ENCODE measurements at regions not wholly inside any gene's neighbourhood (a gene's known extent, or its start where the extent isn't known, plus 50 kb on each side); places are given as distances from the start of the nearest gene placed in this dataset.

GRCh38 chr7:153472516-153472915 is 579.7 kb upstream of the DPP6 start:
- DNase-seq: no peak

GRCh38 chr7:153473185-153473584 is 579.0 kb upstream of the DPP6 start:
- DNase-seq: no peak

- no peak for DNase-seq
Measured at GRCh38 chr7:153475239-153475638, 577.0 kb upstream of the DPP6 start.

GRCh38 chr7:153476166-153476565 is 576.0 kb upstream of the DPP6 start:
- DNase-seq: no peak

- no peak for DNase-seq
Measured at GRCh38 chr7:153496257-153496656, 555.9 kb upstream of the DPP6 start.

GRCh38 chr7:153503093-153503492 is 549.1 kb upstream of the DPP6 start:
- no peak for DNase-seq

- DNase-seq: no peak
Measured at GRCh38 chr7:153504288-153505075, 547.7 kb upstream of the DPP6 start.

GRCh38 chr7:153507885-153508284 is 544.3 kb upstream of the DPP6 start:
- DNase-seq: no peak

- DNase-seq: no peak
Measured at GRCh38 chr7:153509768-153510167, 542.4 kb upstream of the DPP6 start.

GRCh38 chr7:153510674-153511073 is 541.5 kb upstream of the DPP6 start:
- DNase-seq: no peak

GRCh38 chr7:153514032-153514431 is 538.2 kb upstream of the DPP6 start:
- DNase-seq: no peak

GRCh38 chr7:153515359-153515758 is 536.8 kb upstream of the DPP6 start:
- no peak for DNase-seq

- DNase-seq: no peak
Measured at GRCh38 chr7:153518201-153518984, 533.8 kb upstream of the DPP6 start.

- no peak for DNase-seq
Measured at GRCh38 chr7:153521370-153521769, 530.8 kb upstream of the DPP6 start.

- DNase-seq: no peak
Measured at GRCh38 chr7:153522261-153522660, 529.9 kb upstream of the DPP6 start.

GRCh38 chr7:153523320-153524015 is 528.7 kb upstream of the DPP6 start:
- no peak for DNase-seq

GRCh38 chr7:153524070-153524601 is 528.1 kb upstream of the DPP6 start:
- DNase-seq: no peak

- DNase-seq: no peak
Measured at GRCh38 chr7:153529100-153529499, 523.1 kb upstream of the DPP6 start.

GRCh38 chr7:153529651-153530165 is 522.5 kb upstream of the DPP6 start:
- no peak for DNase-seq

GRCh38 chr7:153530441-153530840 is 521.8 kb upstream of the DPP6 start:
- no peak for DNase-seq

GRCh38 chr7:153532326-153532725 is 519.9 kb upstream of the DPP6 start:
- DNase-seq: no peak

GRCh38 chr7:153537271-153537670 is 514.9 kb upstream of the DPP6 start:
- DNase-seq: no peak

GRCh38 chr7:153541903-153542302 is 510.3 kb upstream of the DPP6 start:
- DNase-seq: no peak

Measured in NCI-H774 (cell line).